Nephron progenitor cell (in vitro differentiated cells): ENCODE measurements at regions not wholly inside any gene's neighbourhood (a gene's known extent, or its start where the extent isn't known, plus 50 kb on each side); places are given as distances from the start of the nearest gene placed in this dataset.

Source experiments
- DNase-seq: peaks from one replicate; pipeline ENCODE4 v3.0.0; 2021
- H3K27ac Mint-ChIP-seq: 2 replicates; pipeline ENCODE4 v1.8.0; 2021; ENCODE audit warnings: mild to moderate bottlenecking, moderate library complexity, mixed read lengths
- H3K27me3 Mint-ChIP-seq: 2 replicates; pipeline ENCODE4 v1.8.0; 2021; ENCODE audit warnings: mild to moderate bottlenecking, low read depth, mixed read lengths; ENCODE audit not compliant: poor library complexity
- H3K36me3 Mint-ChIP-seq: 2 replicates; pipeline ENCODE4 v1.8.0; 2021; ENCODE audit warnings: low read depth, mixed read lengths
- H3K4me1 Mint-ChIP-seq: 2 replicates; pipeline ENCODE4 v1.8.0; 2021; ENCODE audit warnings: mixed read lengths
- H3K4me3 Mint-ChIP-seq: 2 replicates; pipeline ENCODE4 v1.8.0; 2021; ENCODE audit warnings: mild to moderate bottlenecking, moderate library complexity, mixed read lengths
- H3K9me3 Mint-ChIP-seq: 2 replicates; pipeline ENCODE4 v1.8.0; 2021; ENCODE audit warnings: mild to moderate bottlenecking, moderate library complexity, mixed read lengths
- CTCF ChIP-seq: fragments of 200-600 bp; sonication (generic); IDR thresholded peaks from 2 replicates; pipeline ENCODE4 v1.5.0; 2021; ENCODE audit warnings: antibody characterized with exemption

- no peaks in the 10 kb centered on the region for H3K36me3 Mint-ChIP-seq
- no peak overlapping the region for H3K27ac Mint-ChIP-seq
- no peaks in the 10 kb centered on the region for H3K9me3 Mint-ChIP-seq
- no peak for DNase-seq
- peaks cover 15% of the 10 kb centered on the region for H3K4me1 Mint-ChIP-seq
- H3K4me3 Mint-ChIP-seq, result no peak overlapping the region
- TF ChIP-seq CTCF, result no peak
- peaks cover 1% of the 10 kb centered on the region for H3K27me3 Mint-ChIP-seq
Measured at GRCh38 chr7:96427143-96427542, 105.2 kb upstream of the SLC25A13 start.

- no peaks in the 10 kb centered on the region for H3K36me3 Mint-ChIP-seq
- H3K4me3 Mint-ChIP-seq, result no peak overlapping the region
- peaks cover 15% of the 10 kb centered on the region for H3K4me1 Mint-ChIP-seq
- no peak for TF ChIP-seq CTCF
- peak overlapping the region; percentile 11 for H3K27ac Mint-ChIP-seq
- no peak for DNase-seq
- H3K9me3 Mint-ChIP-seq, result no peaks in the 10 kb centered on the region
- H3K27me3 Mint-ChIP-seq, result peaks cover 3% of the 10 kb centered on the region
Measured at GRCh38 chr7:96426685-96427084, 104.8 kb upstream of the SLC25A13 start.

- DNase-seq, result no peak
- Mint-ChIP-seq H3K4me1 (peaks cover 15% of the 10 kb centered on the region), H3K27ac (no peak overlapping the region), H3K27me3 (peaks cover 3% of the 10 kb centered on the region), H3K36me3 (no peaks in the 10 kb centered on the region), H3K4me3 (no peak overlapping the region), H3K9me3 (no peaks in the 10 kb centered on the region)
- no peak for TF ChIP-seq CTCF
Measured at GRCh38 chr7:96426027-96426426, 104.1 kb upstream of the SLC25A13 start.

GRCh38 chr7:96424411-96424810, 102.5 kb upstream of the SLC25A13 start:
- Mint-ChIP-seq H3K4me3 (no peak overlapping the region), H3K36me3 (no peaks in the 10 kb centered on the region), H3K9me3 (no peaks in the 10 kb centered on the region), H3K4me1 (peaks cover 15% of the 10 kb centered on the region), H3K27me3 (peaks cover 4% of the 10 kb centered on the region), H3K27ac (no peak overlapping the region)
- TF ChIP-seq CTCF, result no peak
- DNase-seq, result no peak

- Mint-ChIP-seq H3K27ac (no peak overlapping the region), H3K27me3 (peaks cover 6% of the 10 kb centered on the region), H3K4me3 (no peak overlapping the region), H3K9me3 (no peaks in the 10 kb centered on the region), H3K4me1 (peaks cover 15% of the 10 kb centered on the region), H3K36me3 (no peaks in the 10 kb centered on the region)
- no peak for DNase-seq
- TF ChIP-seq CTCF, result no peak
Measured at GRCh38 chr7:96422388-96422787, 100.5 kb upstream of the SLC25A13 start.

GRCh38 chr7:96418581-96418980, 96.7 kb upstream of the SLC25A13 start:
- Mint-ChIP-seq H3K9me3 (no peaks in the 10 kb centered on the region), H3K27ac (no peak overlapping the region), H3K36me3 (no peaks in the 10 kb centered on the region), H3K27me3 (peaks cover 6% of the 10 kb centered on the region), H3K4me3 (no peak overlapping the region), H3K4me1 (peaks cover 15% of the 10 kb centered on the region)
- DNase-seq, result no peak
- no peak for TF ChIP-seq CTCF
